Stomach (tissue), 4 donors: ENCODE measurements at regions not wholly inside any gene's neighbourhood (a gene's known extent, or its start where the extent isn't known, plus 50 kb on each side); places are given as distances from the start of the nearest gene placed in this dataset.

ENCODE experiments used
- CTCF ChIP-seq, 7 experiments: fragments of 450-650 bp in 4 of 7; fragments of 200-600 bp in 3 of 7; sonication (generic) in 3 of 7; IDR thresholded peaks; one replicate each; pipeline ENCODE4 v1.5.1; 2016 to 2019; ENCODE audit warnings: antibody characterized with exemption in 7 of 7, control low read depth in 2 of 7, mild to moderate bottlenecking in 1 of 7
- EP300 ChIP-seq: sonication (generic); formaldehyde crosslinking; IDR thresholded peaks from one replicate; pipeline ENCODE4 v1.6.1; 2017; ENCODE audit warnings: antibody characterized with exemption
- POLR2A ChIP-seq, 4 donors: fragments of 450-650 bp; IDR thresholded peaks; one replicate each; pipeline ENCODE4 v1.6.1; 2016; ENCODE audit warnings: antibody characterized with exemption in 4 of 4, control low read depth in 2 of 4, mild to moderate bottlenecking in 1 of 4, moderate library complexity in 1 of 4
- POLR2AphosphoS5 ChIP-seq, 3 donors: sonication (generic); formaldehyde crosslinking; IDR thresholded peaks; one replicate each; pipeline ENCODE4 v1.6.1; 2016; ENCODE audit warnings: antibody characterized with exemption in 3 of 3

GRCh38 chr16:35142147-35142808 lies 1682.9 kb downstream of the TP53TG3F start:
- TF ChIP-seq CTCF (IDR thresholded peaks at IDR 0.05) (no peak), POLR2A (IDR thresholded peaks at IDR 0.05) (no peak), EP300 (no peak), POLR2AphosphoS5 (IDR thresholded peaks at IDR 0.05) (no peak)
